B cell (primary cell): ENCODE measurements at regions not wholly inside any gene's neighbourhood (a gene's known extent, or its start where the extent isn't known, plus 50 kb on each side); places are given as distances from the start of the nearest gene placed in this dataset.

Experiments
- EZH2 ChIP-seq: IDR thresholded peaks from 2 replicates; pipeline ENCODE4 v1.6.1; 2012; ENCODE audit warnings: borderline replicate concordance, low read depth, mild to moderate bottlenecking, moderate library complexity, low read length; ENCODE audit not compliant: insufficient read depth, poor library complexity, severe bottlenecking
- TF ChIP-seq, protein P1 (sequence below): fragments of 200-600 bp; IDR thresholded peaks from one replicate; pipeline ENCODE4 v1.8.0; 2022; ENCODE audit warnings: antibody characterized with exemption, mild to moderate bottlenecking

DNA sequence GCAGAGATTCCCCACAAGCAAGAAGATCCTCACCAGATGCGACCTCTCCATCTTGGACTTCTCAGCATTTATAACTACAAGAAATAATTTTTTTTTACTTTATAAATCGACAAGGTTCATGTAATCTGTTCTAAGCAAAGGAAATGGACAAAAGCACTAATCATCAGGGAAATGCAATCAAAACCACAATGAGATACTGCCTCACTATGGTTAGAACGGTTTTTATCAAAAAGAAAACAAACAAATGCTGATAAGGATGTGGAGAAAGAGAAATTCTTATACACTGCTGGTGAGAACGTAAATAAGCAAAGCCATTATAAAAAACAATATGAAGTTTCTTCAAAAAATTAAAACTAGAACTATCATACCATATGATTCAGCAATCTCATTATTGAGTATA, 1382.6 kb downstream of the ARAP2 start:
- TF ChIP-seq, protein P1, sequence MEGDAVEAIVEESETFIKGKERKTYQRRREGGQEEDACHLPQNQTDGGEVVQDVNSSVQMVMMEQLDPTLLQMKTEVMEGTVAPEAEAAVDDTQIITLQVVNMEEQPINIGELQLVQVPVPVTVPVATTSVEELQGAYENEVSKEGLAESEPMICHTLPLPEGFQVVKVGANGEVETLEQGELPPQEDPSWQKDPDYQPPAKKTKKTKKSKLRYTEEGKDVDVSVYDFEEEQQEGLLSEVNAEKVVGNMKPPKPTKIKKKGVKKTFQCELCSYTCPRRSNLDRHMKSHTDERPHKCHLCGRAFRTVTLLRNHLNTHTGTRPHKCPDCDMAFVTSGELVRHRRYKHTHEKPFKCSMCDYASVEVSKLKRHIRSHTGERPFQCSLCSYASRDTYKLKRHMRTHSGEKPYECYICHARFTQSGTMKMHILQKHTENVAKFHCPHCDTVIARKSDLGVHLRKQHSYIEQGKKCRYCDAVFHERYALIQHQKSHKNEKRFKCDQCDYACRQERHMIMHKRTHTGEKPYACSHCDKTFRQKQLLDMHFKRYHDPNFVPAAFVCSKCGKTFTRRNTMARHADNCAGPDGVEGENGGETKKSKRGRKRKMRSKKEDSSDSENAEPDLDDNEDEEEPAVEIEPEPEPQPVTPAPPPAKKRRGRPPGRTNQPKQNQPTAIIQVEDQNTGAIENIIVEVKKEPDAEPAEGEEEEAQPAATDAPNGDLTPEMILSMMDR: no peak
- no peak for TF ChIP-seq EZH2
